NB4 (cell line): ENCODE measurements at regions not wholly inside any gene's neighbourhood (a gene's known extent, or its start where the extent isn't known, plus 50 kb on each side); places are given as distances from the start of the nearest gene placed in this dataset.

ENCODE experiments used
- CTCF ChIP-seq: IDR thresholded peaks from one replicate; pipeline ENCODE4 v1.5.1; 2012; ENCODE audit warnings: low read depth, low read length
- MAX ChIP-seq: IDR thresholded peaks from 2 replicates; pipeline ENCODE4 v1.6.1; 2011; ENCODE audit warnings: low read depth, low read length
- MYC ChIP-seq: IDR thresholded peaks from 2 replicates; pipeline ENCODE4 v1.6.1; 2011; ENCODE audit warnings: low read depth, low read length
- POLR2A ChIP-seq: IDR thresholded peaks from 2 replicates; pipeline ENCODE4 v1.6.1; 2011; ENCODE audit warnings: mild to moderate bottlenecking; ENCODE audit not compliant: insufficient read length; ENCODE audit errors: extremely low read depth

DNA sequence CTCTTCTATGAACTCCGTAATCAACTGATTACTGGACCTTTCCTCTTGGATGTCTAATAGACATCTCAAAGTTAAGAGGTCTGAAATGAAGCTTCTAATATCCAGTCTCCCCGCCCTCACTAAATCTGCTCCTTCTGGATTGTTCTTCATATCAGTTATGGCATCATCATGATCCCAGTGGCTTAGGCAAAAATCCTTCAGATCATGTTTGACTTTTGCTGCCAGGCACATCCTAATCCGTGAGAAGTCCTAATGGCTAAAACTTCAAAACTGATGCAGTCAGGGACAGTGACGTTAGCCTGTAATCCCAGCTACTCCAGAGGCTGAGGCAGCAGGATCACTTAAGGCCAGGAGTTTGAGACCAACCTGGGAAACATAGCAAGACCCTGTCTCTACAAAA, 55.1 kb upstream of the GUCY1A1 start:
- TF ChIP-seq POLR2A (no peak), CTCF (no peak), MAX (no peak), MYC (no peak)
